CD4-positive, alpha-beta T cell treated with Interleukin-17A for 1 hour (primary cell): ENCODE measurements at regions not wholly inside any gene's neighbourhood (a gene's known extent, or its start where the extent isn't known, plus 50 kb on each side); places are given as distances from the start of the nearest gene placed in this dataset.
"Not testable (repeated sequence)": the region's sequence is repeated elsewhere in the genome, so short reads cannot be mapped to it uniquely, and the experiment has no call there.

Source experiments
- DNase-seq: peaks from one replicate; pipeline ENCODE4 v3.0.0-alpha.2; 2020

DNA sequence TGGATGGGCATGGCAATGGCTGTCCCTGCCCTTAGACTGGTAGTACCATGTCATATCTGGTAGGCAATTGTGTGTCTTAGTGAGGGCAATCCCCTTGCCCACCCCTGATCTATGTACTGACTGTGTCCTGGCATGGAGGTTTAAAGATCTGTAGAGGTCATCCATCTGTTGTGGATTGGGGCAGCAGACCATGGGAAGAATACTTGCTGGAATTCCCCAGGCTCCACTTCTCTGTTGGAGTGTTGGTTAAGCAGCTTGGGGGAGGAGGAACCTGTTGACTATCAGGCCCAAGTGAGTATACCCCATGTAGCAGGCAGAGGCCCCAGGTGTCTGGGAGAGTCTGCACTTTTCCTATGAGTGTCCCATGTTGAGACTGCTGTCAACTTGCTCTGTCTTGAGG lies 246.7 kb upstream of the DIPK2B start:
- DNase-seq: no peak

DNA sequence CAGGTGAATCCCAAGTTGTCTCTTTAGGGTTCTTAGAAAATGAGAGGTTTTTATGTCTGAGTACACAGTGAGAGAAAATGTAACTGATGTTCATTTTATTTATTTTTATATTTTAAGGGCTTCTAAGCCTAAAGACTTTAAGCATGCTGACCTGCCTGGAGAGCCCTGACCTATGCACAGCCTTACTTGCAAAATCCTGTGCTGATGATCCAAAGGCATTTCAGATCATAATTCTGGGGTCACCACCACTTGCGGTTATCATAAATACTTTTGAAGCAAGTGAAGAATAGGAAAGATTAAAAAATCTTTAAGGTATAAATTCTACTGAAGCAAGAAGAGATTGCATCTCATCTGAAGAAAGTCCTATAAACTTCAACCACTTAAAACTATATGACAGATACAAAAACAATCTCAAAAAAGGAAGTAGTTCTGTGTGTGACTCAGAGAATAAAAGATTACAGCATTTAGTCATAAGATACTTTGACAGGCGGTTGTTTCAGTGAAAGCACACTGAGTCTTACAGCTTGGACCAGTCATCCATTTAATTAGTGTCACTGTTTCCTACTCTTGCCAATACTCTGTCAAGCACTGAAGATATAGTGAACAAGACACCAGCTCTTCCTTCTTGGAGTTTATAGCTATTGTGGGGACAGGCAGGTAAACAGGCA lies 245.2 kb upstream of the DIPK2B start:
- no peak for DNase-seq

DNA sequence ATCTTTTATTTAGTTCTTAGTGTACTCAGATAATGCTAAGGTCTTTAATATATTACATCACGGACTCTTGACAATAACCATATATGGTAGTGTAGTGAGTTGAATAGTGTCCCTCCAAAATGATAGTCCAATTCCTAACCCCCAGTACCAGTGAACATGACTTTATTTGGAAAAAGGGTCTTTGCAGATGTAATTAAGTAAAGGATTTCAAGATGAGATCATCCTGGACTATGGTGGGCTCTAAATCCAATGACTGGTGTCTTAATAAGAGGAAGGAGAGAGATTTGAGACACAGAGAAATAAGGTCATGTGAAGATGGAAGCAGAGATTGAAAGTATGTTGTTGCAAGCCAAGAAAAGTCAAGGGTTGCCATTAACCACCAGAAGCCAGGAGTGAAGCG lies 236.5 kb upstream of the DIPK2B start:
- no peak for DNase-seq

DNA sequence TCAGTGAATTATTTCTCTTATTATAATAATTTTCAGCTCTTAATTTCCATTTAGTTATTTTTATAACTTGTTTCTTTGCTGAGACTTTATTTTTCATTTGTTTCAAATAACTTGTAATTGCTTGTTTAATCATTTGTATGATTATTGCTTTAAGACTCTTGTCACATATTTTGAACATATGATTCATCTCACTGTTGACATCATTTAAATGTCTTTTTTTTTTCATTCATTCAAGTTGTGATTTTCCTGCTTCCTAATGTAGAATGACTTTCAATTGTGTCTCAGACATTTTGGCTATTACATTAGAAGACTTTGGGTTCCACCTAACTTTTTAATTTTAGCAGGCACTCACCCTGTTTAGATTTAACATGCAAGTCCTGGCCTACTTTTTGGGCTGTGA lies 234.8 kb upstream of the DIPK2B start:
- no peak for DNase-seq

DNA sequence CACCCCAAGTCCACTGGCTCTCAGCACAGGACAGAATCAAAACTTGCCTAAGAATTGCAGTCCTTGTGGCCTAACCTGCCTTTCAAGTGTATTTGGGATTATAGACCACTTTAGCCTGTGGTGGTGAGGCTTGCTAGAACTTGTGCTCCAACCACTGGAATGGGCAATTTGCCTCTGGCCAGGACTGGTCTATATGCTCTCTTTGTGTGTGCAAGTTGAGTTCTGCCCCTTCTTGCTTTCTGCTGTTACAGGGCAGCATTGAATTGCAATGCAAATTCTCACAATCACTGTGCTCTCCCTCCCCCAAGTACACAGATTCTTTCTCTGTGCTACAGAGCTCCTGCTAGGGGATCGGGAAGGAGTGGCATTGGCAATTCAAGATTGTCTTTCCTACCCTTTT lies 233.6 kb upstream of the DIPK2B start:
- DNase-seq: no peak

DNA sequence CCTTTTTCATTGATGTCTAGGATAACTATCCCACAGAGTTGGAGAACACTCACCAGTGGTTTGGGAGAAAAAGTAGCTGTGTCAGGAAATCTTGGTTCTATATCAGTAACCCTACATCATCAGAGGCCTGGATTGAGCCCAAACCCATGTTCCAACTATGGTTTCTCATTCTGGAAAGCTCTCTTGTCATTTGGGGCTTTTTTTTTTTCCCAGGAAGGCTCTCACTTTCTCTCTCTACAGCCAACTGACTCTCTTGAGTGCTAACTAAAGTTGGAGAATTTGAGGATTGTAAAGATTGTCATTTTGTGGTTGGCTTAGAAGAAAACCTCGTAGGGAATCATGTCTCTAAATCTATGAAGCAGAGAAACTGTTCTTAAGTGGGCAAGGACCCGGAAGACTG lies 228.2 kb upstream of the DIPK2B start:
- DNase-seq: no peak

DNA sequence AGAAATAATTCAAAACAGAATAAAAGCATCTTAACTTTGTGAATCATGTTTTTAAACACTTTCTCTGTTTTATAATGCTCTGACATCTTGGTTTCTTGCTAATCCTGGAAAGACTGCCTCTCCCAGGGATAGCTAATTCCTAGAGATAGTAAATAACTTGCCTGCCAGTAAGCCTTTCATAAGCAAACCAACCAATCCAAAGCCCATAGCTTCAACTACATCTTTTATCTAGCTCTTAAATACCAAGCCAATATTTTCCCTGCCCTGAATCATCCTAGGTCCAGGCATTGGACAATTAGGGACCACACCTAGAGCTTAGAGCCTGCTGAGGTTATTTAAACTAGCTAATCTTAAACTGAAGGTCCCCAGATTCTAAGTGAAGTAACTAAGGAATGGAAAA lies 223.7 kb upstream of the DIPK2B start:
- DNase-seq: no peak

DNA sequence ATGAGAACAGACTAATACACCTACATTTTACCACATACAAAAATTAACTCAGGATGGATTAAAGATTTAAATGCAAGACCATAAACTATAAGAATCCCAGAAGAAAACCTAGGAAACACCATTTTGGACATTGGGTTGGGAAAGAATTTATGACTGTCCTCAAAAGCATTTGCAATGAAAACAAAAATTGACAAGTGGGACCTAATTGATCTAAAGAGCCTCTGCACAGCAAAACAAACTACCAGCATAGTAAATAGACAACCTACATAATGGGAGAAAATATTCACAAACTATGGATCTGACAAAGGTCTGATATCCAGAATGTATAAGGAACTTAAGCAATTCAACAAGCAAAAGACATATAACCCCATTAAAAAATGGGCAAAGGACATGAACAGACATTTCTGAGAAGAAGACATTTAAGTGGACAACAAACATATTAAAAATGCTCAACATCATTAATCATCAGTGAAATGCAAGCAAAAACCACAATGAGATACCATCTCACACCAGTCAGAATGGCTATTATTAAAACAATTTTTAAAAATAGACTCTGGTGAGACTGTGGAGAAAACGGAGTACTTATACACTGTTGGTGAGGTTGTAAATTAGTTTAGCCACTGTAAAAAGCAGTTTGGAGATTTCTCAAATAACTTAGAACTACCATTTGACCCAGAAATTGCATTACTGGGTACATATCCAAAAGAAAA lies 221.7 kb upstream of the DIPK2B start:
- no peak for DNase-seq

DNA sequence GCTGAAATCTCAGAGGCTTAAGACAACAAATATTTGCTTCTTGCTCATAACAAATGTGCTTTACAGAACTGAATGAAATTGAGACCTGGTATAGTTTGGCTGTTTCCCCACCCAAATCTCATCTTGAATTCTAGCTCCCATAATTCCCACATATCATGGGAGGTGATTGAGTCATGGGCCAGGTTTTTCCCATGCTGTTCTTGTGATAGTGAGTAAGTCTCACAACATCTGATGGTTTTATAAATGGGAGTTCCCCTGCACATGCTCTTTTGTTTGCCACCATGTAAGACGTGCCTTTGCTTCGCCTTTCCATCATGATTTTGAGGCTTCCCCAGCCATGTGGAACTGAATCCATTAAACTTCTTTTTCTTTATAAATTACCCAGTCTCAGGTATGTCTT lies 221.1 kb upstream of the DIPK2B start:
- no peak for DNase-seq

DNA sequence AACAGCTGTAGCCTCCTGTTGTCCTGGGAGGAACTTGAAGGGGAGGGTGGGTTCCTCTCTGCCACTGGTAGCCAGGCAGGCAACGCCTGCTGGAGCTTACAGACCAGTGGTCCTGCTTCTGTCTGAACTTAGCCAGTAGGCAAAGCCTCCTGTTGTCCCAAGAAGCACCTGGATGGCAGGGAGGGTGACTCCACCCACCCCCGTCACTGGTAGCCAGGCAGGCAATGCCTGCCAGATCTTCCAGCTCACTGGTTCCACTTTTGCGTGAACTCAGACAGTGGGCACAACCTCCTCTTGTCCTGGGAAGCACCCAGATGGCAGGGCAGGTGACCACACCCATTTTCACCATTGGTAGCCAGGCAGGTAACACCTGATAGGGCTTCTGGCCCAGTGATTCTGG lies 203.5 kb upstream of the DIPK2B start:
- no peak for DNase-seq

DNA sequence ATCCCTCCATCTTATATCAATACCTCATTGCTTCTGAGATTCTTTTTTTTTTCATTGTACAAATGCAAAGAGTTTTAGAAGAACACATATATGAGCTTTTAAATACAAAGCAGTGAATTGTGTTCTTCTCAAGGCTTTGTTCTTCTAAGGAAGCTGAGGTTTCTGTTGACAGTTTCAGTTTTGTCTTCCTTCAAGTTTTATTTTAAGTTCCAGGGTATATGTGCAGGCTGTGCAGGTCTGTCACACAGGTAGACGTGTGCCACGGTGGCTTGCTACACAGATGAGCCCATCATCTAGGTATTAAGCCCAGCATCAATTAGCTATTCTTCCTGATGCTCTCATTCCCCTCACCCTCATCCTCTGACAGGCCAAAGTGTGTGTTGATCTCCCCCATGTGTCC lies 201.2 kb upstream of the DIPK2B start:
- DNase-seq: no peak

DNA sequence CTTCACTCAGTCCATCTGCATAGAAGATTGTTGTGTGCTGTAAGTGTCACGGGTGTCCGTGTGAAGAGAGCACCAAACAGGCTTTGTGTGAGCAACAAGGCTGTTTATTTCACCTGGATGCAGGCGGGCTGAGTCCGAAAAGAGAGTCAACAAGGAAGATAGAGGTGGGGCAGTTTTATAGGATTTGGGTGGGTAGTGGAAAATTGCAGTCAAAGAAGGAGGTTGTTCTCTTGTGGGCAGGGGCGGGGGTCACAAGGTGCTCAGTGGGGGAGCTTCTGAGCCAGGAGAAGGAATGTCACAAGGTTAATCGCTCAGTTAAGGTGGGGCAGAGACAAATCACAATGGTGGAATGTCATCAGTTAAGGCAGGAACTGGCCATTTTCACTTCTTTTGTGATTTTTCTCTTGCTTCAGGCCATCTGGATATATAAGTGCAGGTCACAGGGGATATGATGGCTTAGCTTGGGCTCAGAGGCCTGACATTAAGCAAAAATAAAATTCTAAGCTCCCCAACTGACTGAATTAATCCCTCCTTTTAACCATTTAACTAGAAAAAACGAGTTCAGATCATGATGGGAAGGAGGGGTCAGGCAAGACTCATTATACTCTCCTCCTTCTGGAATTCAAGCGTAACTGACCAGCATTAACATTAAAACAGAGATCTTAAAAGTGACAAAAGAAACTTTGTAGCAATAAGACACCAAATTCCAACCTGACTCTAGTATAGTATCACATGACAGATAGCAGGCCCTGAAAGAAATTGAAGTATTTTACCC lies 200.5 kb upstream of the DIPK2B start:
- not testable (repeated sequence) for DNase-seq

DNA sequence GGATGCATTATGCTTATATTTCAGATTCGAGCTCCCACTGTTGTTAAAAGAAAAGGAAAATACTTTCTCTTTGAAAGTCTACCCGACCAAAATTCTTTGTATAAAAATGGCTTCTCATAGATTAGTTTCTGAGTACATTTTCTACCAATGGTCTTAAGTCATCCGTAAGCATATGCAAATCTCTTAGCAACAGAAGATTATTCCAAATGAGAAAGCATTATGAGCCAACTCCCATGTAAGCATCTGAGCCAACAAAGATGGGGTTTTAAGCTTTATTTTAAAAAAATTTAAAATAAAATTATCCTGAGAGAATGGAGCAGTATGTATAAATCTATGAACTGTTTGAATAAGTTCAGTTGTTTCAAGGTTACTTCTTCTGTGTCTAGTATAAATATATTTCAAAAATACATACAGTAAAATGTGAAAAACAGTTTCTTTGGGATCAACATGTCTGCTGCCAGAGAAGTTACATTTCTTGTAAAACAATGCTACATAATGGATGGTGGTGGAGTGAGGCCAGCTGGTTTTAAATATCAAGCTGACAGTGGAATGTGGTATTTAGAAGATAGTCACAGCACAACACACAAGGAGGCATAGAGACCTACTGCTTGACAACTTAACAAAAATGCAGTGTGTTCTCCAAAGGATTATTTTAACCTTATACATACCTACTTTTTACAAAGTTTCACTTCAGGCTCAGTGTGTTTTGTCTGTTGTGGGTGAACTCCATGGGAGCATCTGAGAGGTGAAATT lies 199.5 kb upstream of the DIPK2B start:
- DNase-seq: no peak

DNA sequence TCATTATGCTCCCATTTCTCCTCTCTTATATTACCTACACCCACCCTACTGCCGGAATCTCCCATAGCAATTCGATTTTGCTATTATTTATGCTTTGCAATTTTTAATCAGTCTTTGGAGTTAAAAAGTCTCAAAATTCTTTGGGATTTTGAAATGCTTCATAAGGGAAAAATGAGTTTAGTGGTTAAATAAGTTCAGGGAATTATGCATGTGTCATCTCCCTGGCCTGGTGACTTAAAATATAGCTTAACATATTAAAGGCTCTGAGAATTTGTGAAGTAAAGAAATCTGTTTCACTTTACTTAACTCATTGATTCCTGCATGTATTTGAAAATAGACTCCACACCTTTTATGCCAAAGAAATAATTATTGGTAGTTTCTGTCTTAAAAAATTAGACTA lies 185.1 kb upstream of the DIPK2B start:
- DNase-seq: no peak

DNA sequence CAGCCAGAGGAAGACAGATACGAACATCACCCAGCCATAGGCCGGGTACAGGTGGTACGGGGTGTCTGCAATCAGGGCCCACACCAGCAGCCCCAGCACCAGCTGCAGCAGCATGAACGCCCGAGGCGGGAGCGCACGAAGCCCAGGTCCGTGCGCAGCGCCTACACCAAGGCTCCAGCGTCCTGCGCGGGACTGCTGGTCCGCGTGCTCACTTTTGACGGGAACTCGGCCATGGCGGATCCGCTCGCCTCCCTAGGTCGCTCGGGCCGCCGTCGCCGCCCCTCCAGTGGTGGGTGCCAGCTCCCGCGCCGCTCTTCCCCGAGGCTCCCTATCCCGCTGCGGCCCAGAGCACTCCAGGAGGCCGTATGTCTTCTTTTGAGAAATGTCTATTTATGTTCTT lies 181.2 kb upstream of the DIPK2B start:
- DNase-seq: no peak

DNA sequence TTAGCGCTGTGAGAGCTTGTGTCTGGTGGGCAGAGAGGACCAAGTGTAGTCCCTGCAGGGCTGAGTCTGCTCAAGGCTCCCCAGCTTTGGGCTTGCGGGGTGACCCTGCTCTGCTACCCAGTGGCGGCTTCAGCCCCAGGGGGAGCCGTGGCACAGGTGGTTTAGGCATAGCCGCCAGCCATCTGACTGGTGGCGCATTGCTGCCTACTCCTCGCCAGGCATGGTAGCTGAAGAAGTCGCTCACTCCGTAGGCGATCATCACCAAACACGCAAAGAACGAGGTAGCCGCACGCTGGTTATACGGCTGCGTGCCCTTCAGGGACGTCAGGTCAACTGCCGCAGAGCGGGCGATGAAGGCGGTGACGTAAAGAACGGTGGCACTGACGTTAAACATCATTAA lies 180.7 kb upstream of the DIPK2B start:
- DNase-seq: no peak

DNA sequence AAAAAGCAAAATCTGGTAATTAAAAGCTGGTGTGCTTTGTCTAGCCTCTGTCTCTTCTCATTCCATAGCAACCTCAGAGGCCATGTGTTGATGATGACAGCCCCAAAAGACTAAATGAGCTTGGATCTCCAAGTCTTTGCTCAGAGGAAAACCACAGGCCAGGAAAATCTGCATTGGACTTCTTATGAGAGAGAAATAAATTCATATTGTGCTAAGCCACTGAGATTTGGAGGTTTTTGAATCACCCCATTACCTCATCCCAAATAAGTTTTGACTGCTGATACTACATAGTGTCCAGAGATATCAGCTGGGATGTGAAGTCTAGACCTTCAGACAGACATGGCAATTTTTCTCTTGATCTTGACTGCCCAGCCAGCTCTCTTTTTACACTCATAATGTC lies 178.6 kb upstream of the DIPK2B start:
- DNase-seq: no peak

DNA sequence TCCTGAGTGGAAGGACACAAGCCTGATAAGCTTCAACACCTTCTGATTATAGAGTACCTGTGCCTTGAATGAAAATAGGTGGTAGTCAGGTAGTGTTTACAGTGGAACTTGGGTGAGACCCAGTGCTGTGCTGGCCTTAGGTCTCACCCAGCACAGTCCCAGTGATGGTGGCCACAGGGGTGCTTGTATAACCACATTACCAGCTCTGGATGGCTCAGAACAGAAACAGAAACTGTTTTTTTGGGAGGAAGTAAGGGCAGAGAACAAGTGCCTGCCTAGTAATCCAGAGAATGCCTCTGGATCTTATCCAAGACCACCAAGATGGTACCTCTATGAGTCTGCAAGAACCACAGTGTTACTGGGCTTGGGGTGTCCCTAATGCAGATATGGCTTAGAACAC lies 171.5 kb upstream of the DIPK2B start:
- no peak for DNase-seq

DNA sequence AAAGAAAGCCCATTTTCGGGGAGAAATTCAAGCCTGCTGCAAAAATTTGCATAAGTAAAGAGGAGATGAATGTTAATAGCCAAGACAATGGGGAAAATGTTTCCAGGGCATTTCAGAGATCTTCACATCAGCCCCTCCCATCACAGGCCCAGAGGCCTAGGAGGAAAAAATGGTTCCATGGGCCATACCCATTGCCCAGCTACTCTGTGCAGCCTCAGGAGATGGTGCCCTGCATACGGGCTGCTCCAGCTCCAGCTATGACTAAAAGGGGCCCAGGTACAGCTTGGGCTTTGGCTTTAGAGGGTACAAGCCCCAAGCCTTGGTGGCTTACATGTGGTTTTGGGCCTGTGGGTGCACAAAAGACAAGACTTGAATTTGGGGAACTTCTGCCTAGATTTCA lies 168.0 kb upstream of the DIPK2B start:
- DNase-seq: no peak

DNA sequence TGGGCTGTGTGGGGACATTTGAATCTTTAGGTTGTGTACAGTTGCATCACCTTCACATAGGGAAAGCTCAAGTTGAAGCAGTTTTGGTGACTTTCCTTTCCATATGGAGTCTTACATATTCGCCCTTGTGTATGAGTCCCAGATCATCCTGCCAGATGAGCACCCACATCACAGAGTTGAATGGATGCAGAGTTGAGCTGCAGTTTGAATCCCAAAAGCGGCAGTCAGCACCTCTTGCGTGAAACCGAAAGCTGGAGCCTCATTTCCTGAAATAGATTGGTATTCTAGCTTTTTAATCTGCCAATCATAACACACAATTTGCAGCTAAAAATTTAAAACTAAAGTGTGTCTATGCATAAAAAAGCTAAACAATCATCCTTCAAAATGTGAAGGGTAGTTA lies 162.9 kb upstream of the DIPK2B start:
- no peak for DNase-seq

DNA sequence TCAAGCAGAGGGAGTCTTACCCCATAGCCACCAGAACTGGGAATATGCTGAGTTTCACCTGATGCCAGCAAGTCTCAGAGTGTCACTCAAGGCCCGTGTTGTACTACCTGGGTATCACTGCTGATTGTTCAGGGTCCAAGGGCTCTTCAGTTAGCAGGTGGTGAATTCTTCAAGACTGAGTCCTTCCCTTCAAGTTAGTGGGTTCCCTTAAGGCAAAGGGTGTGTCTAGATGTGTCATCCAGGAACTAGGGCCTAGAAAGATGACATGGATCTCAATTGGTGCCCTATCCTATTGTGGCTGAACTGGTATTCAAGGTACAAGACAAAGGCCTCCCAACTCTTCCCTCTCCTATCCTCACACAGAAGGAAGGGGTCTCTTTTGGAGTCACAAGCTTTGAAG lies 159.9 kb upstream of the DIPK2B start:
- no peak for DNase-seq

DNA sequence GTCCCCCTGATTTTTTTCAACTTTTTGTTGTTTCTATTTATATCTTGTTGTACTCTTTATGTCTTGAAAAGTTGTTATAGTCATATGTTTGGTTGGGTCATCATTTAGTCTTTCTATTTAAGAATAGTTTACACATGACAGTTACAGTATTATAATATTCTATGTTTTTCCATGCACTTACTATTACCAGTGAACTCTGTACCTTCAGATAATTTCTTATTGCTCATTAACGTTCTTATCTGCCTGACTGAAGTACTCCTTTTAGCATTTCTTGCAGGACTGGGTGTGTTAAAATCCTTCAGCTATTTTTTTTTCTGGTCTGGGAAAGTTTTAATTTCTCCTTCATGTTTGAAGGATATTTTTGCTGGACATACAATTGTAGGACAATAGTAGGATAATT lies 157.7 kb upstream of the DIPK2B start:
- DNase-seq: no peak

DNA sequence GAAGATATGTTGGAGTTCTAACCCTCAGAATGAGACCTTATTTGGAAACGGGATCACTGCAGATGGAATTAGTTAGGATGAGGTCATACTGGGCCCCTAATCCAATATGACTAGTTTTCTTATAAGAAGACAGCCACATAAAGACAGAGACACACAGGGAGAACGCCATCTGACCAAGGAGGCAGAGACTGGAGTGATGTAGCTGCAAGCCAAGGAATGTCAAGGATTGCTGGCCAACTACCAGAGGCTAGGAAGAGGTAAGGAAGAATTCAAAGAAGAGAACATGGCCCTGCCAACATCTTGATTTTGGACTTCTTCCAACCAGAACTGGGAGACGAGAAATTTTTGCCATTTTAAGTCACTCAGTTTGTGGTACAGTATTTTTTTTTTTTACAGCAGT lies 152.8 kb upstream of the DIPK2B start:
- no peak for DNase-seq

DNA sequence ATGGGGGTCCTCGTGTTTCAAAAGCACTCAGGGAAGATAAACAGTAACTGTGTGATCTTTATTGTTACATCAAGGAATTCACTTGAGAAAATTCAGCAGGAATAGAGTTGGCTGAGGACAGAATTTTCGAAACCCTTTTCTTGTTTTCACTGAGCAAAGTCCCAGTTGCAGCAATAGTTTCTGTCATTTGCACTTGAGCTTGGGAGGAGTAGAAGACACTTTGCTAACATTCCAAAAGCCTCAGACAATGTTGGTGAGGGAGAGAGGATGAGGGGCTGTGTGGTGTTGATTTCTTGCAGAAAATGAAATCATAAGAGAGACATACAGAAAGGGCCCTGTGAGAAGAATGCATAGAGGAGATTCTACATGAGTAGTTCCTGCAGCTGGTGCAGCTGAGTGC lies 151.9 kb upstream of the DIPK2B start:
- no peak for DNase-seq
